Neural cell (in vitro differentiated cells): ENCODE measurements at regions not wholly inside any gene's neighbourhood (a gene's known extent, or its start where the extent isn't known, plus 50 kb on each side); places are given as distances from the start of the nearest gene placed in this dataset.

Experiments
- H2AFZ ChIP-seq: fragments of 200-600, 300-800 bp; sonication (generic), shearing (Covaris generic); 2 replicates; pipeline ENCODE4 v1.6.0; 2014; ENCODE audit warnings: low read depth, mild to moderate bottlenecking, antibody characterized with exemption, low read length, moderate library complexity
- H3F3A ChIP-seq: fragments of 200-600 bp; shearing (Covaris generic); 2 replicates; pipeline ENCODE4 v1.6.1; 2016; ENCODE audit warnings: mild to moderate bottlenecking, moderate library complexity, mixed read lengths, antibody characterized with exemption, low read length; ENCODE audit not compliant: insufficient read depth, poor library complexity, severe bottlenecking
- H3K27ac ChIP-seq: fragments of 200-600, 300-800 bp; sonication (generic), shearing (Covaris generic); 2 replicates; pipeline ENCODE4 v1.5.1; 2014; ENCODE audit warnings: mild to moderate bottlenecking, low read length, moderate library complexity
- H3K27me3 ChIP-seq: fragments of 300-800, 200-600 bp; sonication (generic), shearing (Covaris generic); 2 replicates; pipeline ENCODE4 v1.6.0; 2014; ENCODE audit warnings: mild to moderate bottlenecking, low read depth, low read length, moderate library complexity; ENCODE audit not compliant: insufficient read depth
- H3K36me3 ChIP-seq: fragments of 300-800, 200-600 bp; sonication (generic), shearing (Covaris generic); 2 replicates; pipeline ENCODE4 v1.5.1; 2014; ENCODE audit warnings: mild to moderate bottlenecking, antibody characterized with exemption, low read length, moderate library complexity; ENCODE audit not compliant: insufficient read depth
- H3K4me2 ChIP-seq: fragments of 300-800, 200-600 bp; sonication (generic), shearing (Covaris generic); 2 replicates; pipeline ENCODE4 v1.6.0; 2014; ENCODE audit warnings: mild to moderate bottlenecking, low read length
- H3K4me3 ChIP-seq: fragments of 300-800, 200-600 bp; sonication (generic), shearing (Covaris generic); 2 replicates; pipeline ENCODE4 v1.5.1; 2014; ENCODE audit warnings: mild to moderate bottlenecking, low read length, moderate library complexity
- H3K79me2 ChIP-seq: fragments of 200-600 bp; shearing (Covaris generic); replicated peaks from 2 replicates; pipeline ENCODE4 v1.6.0; 2014; ENCODE audit warnings: mild to moderate bottlenecking, low read length, moderate library complexity; ENCODE audit not compliant: insufficient read depth
- H3K9ac ChIP-seq: fragments of 300-800, 200-600 bp; sonication (generic), shearing (Covaris generic); 2 replicates; pipeline ENCODE4 v1.6.1; 2016; ENCODE audit warnings: mild to moderate bottlenecking, low read length, mixed read lengths
- H3K9me2 ChIP-seq: fragments of 200-600 bp; shearing (Covaris generic); 2 replicates; pipeline ENCODE4 v1.6.1; 2016; ENCODE audit warnings: mild to moderate bottlenecking, low read length, mixed read lengths; ENCODE audit not compliant: insufficient read depth
- H3K9me3 ChIP-seq: fragments of 200-600, 300-800 bp; sonication (generic), shearing (Covaris generic); 2 replicates; pipeline ENCODE4 v1.6.1; 2016; ENCODE audit warnings: mild to moderate bottlenecking, mixed run types, low read length, moderate library complexity, mixed read lengths
- H4K20me1 ChIP-seq: fragments of 200-600 bp; shearing (Covaris generic); 2 replicates; pipeline ENCODE4 v1.6.1; 2016; ENCODE audit warnings: mild to moderate bottlenecking, mixed run types; ENCODE audit not compliant: insufficient read depth
- CTCF ChIP-seq: fragments of 450-650 bp; IDR thresholded peaks from 2 replicates; pipeline ENCODE4 v1.5.1; 2014; ENCODE audit warnings: antibody characterized with exemption, mild to moderate bottlenecking, moderate library complexity; ENCODE audit not compliant: poor library complexity, severe bottlenecking
- EP300 ChIP-seq: fragments of 450-650 bp; conservative IDR thresholded peaks from 2 replicates; pipeline ENCODE4 v1.6.1; 2014; ENCODE audit warnings: antibody characterized with exemption, mild to moderate bottlenecking, moderate library complexity; ENCODE audit not compliant: poor library complexity, severe bottlenecking
- EZH2 ChIP-seq: fragments of 200-600, 300-800 bp; shearing (Covaris generic), sonication (generic); IDR thresholded peaks from 2 replicates; pipeline ENCODE4 v1.6.1; 2014; ENCODE audit warnings: antibody characterized with exemption, low read length, borderline replicate concordance, mild to moderate bottlenecking; ENCODE audit not compliant: insufficient read depth, poor library complexity, severe bottlenecking
- MXI1 ChIP-seq: fragments of 450-650 bp; conservative IDR thresholded peaks from 2 replicates; pipeline ENCODE4 v1.6.1; 2014; ENCODE audit warnings: antibody characterized with exemption, mild to moderate bottlenecking; ENCODE audit not compliant: poor library complexity, severe bottlenecking
- POLR2AphosphoS5 ChIP-seq: IDR thresholded peaks from 2 replicates; pipeline ENCODE4 v1.6.1; 2012
- RAD21 ChIP-seq: fragments of 450-650 bp; conservative IDR thresholded peaks from 2 replicates; pipeline ENCODE4 v1.6.1; 2014; ENCODE audit warnings: antibody characterized with exemption, mild to moderate bottlenecking, moderate library complexity
- REST ChIP-seq: IDR thresholded peaks from 2 replicates; pipeline ENCODE4 v1.6.1; 2012; ENCODE audit warnings: borderline replicate concordance
- SMC3 ChIP-seq: fragments of 450-650 bp; conservative IDR thresholded peaks from 2 replicates; pipeline ENCODE4 v1.6.1; 2014; ENCODE audit warnings: antibody characterized with exemption, mild to moderate bottlenecking, moderate library complexity; ENCODE audit not compliant: poor library complexity
- TAF1 ChIP-seq: IDR thresholded peaks from 2 replicates; pipeline ENCODE4 v1.6.1; 2012; ENCODE audit warnings: low read depth

GRCh38 chr9:129446828-129447550, 173.9 kb downstream of the C9orf50 start:
- no peak overlapping the region for H3K27ac ChIP-seq

GRCh38 chr9:129445794-129446306, 175.1 kb downstream of the C9orf50 start:
- Histone ChIP-seq H3K36me3 (no peaks in the 10 kb centered on the region), H3K27ac (no peak overlapping the region), H3K9me2 (no peaks in the 10 kb centered on the region), H2AFZ (no peak overlapping the region), H3K9ac (no peak overlapping the region), H3F3A (no peaks in the 10 kb centered on the region), H3K27me3 (no peaks in the 10 kb centered on the region), H3K9me3 (no peaks in the 10 kb centered on the region), H4K20me1 (no peaks in the 10 kb centered on the region), H3K4me2 (no peak overlapping the region), H3K4me3 (no peak overlapping the region), H3K79me2 (no peaks in the 10 kb centered on the region)
- TF ChIP-seq CTCF (no peak), EZH2 (no peak), EP300 (no peak), RAD21 (no peak), TAF1 (no peak), MXI1 (no peak), POLR2AphosphoS5 (no peak), SMC3 (no peak)

More at GRCh38 chr9:129446828-129447550, 173.9 kb downstream of the C9orf50 start:
- Histone ChIP-seq H2AFZ (no peak overlapping the region), H3K4me2 (no peak overlapping the region), H3K27me3 (no peaks in the 10 kb centered on the region), H4K20me1 (no peaks in the 10 kb centered on the region), H3K79me2 (no peaks in the 10 kb centered on the region), H3K9me3 (no peaks in the 10 kb centered on the region), H3K9me2 (no peaks in the 10 kb centered on the region), H3K4me3 (no peak overlapping the region), H3F3A (no peaks in the 10 kb centered on the region), H3K36me3 (no peaks in the 10 kb centered on the region), H3K9ac (no peak overlapping the region)
- TF ChIP-seq MXI1 (no peak), CTCF (no peak), TAF1 (no peak), EZH2 (no peak), SMC3 (no peak), POLR2AphosphoS5 (no peak), REST (no peak), RAD21 (no peak), EP300 (no peak)
